ENCODE measurements at regions not wholly inside any gene's neighbourhood (a gene's known extent, or its start where the extent isn't known, plus 50 kb on each side); places are given as distances from the start of the nearest gene placed in this dataset.

- TF ChIP-seq CTCF (IDR thresholded peaks at IDR 0.05; ENCODE audit: low read depth, low read length): no peak
- no peaks in the 10 kb centered on the region for H3K9me3 ChIP-seq (ENCODE audit: low read depth)
- H3K27me3 ChIP-seq: no peaks in the 10 kb centered on the region
- no peaks in the 10 kb centered on the region for H3K36me3 ChIP-seq
- no peak overlapping the region for H3K4me3 ChIP-seq
- no peak for DNase-seq (ENCODE audit: low read depth in 1 of 2, low spot score in 1 of 2)
- H3K27ac ChIP-seq: no peak overlapping the region
- H3K4me1 ChIP-seq (ENCODE audit: low read depth): no peaks in the 10 kb centered on the region
These were observed 59.9 kb upstream of the DYNC1I2 start for GRCh38 chr2:171627412-171627811.

DNA sequence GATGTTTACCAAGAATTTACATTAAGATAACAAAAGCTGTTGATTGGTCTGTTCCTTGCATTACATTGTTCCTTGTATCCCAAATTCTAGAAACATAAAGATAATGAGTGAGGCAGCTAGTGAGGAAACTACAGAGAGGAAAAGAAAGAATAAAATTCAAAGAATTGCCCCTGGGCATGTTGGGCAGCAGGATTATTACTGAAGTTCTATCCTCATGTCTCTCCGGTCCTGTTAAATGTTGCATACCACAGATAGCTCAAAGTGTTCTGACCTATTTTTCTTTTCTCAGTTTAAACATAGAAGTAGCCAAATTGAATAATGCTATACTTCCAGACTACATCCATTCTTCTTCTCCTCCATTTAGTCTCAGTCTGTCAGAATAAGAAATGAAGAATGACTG is 58.2 kb upstream of the DYNC1I2 start:
- Histone ChIP-seq H3K36me3 (no peaks in the 10 kb centered on the region), H3K9me3 (ENCODE audit: low read depth) (no peaks in the 10 kb centered on the region), H3K4me1 (ENCODE audit: low read depth) (no peaks in the 10 kb centered on the region), H3K4me3 (no peak overlapping the region), H3K27me3 (no peaks in the 10 kb centered on the region), H3K27ac (no peak overlapping the region)
- TF ChIP-seq CTCF (IDR thresholded peaks at IDR 0.05; ENCODE audit: low read depth, low read length): no peak
- no peak for DNase-seq (ENCODE audit: low read depth in 1 of 2, low spot score in 1 of 2)

GRCh38 chr2:171630089-171630770 is 57.0 kb upstream of the DYNC1I2 start:
- H3K27me3 ChIP-seq: no peaks in the 10 kb centered on the region
- H3K4me1 ChIP-seq (ENCODE audit: low read depth): no peaks in the 10 kb centered on the region
- no peak overlapping the region for H3K27ac ChIP-seq
- no peaks in the 10 kb centered on the region for H3K9me3 ChIP-seq (ENCODE audit: low read depth)
- no peak overlapping the region for H3K4me3 ChIP-seq
- TF ChIP-seq CTCF (IDR thresholded peaks at IDR 0.05; ENCODE audit: low read depth, low read length): no peak
- DNase-seq (ENCODE audit: low read depth in 1 of 2, low spot score in 1 of 2): no peak
- H3K36me3 ChIP-seq: no peaks in the 10 kb centered on the region

- DNase-seq (ENCODE audit: low read depth in 1 of 2, low spot score in 1 of 2): peak in 1 of 2 donors; percentile 72
- Histone ChIP-seq H3K4me1 (ENCODE audit: low read depth) (no peaks in the 10 kb centered on the region), H3K4me3 (no peak overlapping the region)
These were observed 56.2 kb upstream of the DYNC1I2 start for GRCh38 chr2:171630812-171631626.

More at GRCh38 chr2:171630812-171631626, 56.2 kb upstream of the DYNC1I2 start:
- no peaks in the 10 kb centered on the region for H3K27me3 ChIP-seq
- no peaks in the 10 kb centered on the region for H3K36me3 ChIP-seq
- no peak overlapping the region for H3K27ac ChIP-seq
- H3K9me3 ChIP-seq (ENCODE audit: low read depth): no peaks in the 10 kb centered on the region
- no peak for TF ChIP-seq CTCF (IDR thresholded peaks at IDR 0.05; ENCODE audit: low read depth, low read length)

Data from cardiac muscle cell (in vitro differentiated cells and primary cell).